Activated naive CD4-positive, alpha-beta T cell (primary cell): ENCODE measurements at regions not wholly inside any gene's neighbourhood (a gene's known extent, or its start where the extent isn't known, plus 50 kb on each side); places are given as distances from the start of the nearest gene placed in this dataset.

ENCODE experiments used
- DNase-seq, 4 experiments: peaks; one replicate each; lab custom pipeline; 2025; lab: John Stamatoyannopoulos, UW

- DNase-seq: no peak
Measured at GRCh38 chr7:144969787-144970186, 133.9 kb upstream of the TPK1 start.

- DNase-seq: no peak
Measured at GRCh38 chr7:144960763-144961162, 124.9 kb upstream of the TPK1 start.

- DNase-seq: no peak
Measured at GRCh38 chr7:144957998-144958397, 122.1 kb upstream of the TPK1 start.

GRCh38 chr7:144955422-144955821 lies 119.6 kb upstream of the TPK1 start:
- no peak for DNase-seq

DNA sequence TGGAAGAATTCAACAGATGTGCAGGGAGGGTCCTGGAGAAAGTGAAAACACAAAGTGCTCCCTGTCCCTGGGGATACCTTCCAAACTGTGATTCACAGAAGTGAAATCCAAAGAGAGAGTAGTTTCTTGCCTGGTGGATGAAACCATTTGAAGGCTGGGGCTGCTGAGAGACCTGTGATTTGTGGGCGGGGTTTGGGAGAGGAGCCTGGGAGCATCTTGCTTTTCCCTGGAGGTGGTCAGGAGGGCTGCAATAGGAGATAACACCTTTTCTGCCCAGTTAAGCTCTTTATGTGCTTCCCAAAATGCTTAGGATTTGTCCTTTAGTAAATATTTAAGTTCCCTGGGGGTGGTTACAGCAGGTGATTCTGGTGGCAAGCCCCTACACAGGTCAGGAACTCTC lies 105.3 kb upstream of the TPK1 start:
- no peak for DNase-seq

DNA sequence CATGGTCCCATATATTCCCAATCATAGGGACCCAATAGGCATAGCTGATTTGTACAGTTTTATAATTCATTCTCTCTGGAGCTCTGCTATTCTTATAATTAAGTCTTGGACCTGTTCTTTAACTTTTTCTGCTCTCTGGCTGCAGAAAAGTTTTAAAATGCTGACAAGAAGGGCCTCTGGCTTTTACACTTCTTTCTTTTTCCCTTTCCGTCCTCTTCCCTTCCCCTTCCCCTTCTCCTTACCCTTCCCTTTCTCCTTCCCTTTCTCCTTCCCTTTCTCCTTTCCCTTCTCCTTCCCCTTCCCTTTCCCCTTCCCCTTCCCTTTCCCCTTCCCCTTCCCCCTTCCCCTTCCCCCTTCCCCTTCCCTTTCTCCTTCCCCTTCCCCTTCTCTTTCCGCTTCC lies 101.3 kb upstream of the TPK1 start:
- no peak for DNase-seq

DNA sequence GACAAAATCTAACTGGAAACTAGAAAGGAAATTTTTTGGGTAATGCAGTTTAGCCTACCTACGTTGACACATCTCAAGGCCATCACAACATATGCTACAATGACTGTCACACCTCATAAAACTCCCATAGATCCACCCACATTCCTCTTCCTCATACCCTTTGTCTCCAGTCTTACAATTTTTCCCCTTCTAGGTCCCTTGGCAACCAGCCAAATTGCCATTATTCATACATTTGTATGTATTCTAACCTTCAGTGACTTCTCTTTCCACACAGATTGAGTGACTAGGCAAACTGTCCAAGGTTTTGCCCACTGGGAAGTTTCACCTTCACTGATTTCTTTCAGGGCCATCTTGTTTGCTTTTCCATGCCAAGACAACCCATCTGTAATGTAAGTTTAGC lies 100.5 kb upstream of the TPK1 start:
- DNase-seq: no peak

DNA sequence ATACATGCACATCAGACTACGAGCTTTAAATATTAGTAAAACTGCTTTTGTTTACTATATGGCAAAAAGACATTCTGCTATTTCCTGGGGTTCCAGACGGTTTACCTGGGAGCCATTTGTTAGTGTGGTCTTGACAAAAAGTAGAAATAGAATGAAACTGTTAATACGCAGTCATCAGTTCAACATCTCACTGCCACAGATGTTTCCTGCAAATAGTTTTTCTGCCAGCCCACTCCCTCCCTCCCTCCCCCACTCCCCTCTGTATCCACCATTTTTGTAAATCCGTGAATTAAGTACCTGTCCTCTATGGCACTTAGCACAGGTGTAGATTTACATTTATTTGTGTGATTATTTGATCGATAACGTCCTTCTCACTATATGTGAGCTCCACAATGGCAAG lies 74.6 kb upstream of the TPK1 start:
- DNase-seq: no peak

DNA sequence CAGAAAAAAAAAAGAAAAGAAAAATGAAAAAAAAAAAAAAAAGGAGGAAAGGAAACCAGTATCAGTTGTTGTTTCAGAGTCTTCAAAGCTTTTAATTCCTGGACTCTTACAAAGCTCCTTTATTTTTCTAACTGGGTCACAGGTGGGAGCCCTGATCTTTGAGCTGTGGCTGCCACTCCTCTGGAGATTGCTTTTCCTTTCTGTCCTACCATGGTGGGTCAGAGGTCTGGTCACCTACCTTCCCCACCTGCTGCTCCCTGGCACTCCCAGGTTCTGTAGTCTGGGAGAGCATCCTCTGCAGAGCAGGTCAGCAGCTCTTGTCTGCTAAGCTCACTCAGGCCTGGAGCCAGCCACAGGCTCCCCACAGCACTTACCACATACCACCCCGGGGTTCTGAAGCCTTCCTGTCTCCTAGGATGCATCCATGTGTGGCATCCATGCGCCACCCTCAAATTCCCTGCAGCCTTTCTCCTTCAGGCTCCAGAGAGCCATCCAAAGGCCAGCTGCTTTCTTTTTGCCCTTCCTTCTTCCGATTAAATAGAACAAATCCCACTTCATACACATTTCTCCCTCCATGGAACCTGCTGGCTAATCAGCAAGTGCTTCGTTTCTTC lies 73.2 kb upstream of the TPK1 start:
- DNase-seq: no peak

- no peak for DNase-seq
Measured at GRCh38 chr7:144908324-144908723, 72.5 kb upstream of the TPK1 start.

DNA sequence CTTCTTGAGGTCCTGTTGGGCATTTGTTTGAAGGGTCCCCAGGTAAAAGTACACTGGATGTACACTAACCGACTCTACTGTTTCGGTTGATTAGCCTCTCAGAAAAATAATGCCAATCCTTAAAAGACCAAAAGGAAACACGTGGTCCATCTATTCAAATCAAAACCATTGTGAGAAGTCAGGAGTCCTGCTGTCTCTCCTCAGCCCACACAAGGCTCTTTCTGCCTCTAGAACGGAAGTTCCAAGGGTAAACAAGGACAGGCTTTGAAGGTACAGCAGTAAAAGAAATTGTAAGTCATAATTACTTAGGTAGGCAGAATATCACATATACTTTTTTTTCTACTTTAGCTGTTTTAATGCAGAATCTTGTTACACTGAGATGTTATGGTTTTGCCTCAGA lies 71.7 kb upstream of the TPK1 start:
- DNase-seq: no peak

GRCh38 chr7:144903201-144903600 lies 67.3 kb upstream of the TPK1 start:
- DNase-seq: no peak

GRCh38 chr7:144892761-144893160 lies 56.9 kb upstream of the TPK1 start:
- no peak for DNase-seq
